PFSK-1 (cell line): ENCODE measurements at regions not wholly inside any gene's neighbourhood (a gene's known extent, or its start where the extent isn't known, plus 50 kb on each side); places are given as distances from the start of the nearest gene placed in this dataset.

ENCODE experiments used
- POLR2AphosphoS5 ChIP-seq: IDR thresholded peaks from 2 replicates; pipeline ENCODE4 v1.6.1; 2012; ENCODE audit warnings: low read depth, mild to moderate bottlenecking, control low read depth, low read length, moderate library complexity
- SIN3A ChIP-seq: IDR thresholded peaks from 2 replicates; pipeline ENCODE4 v1.6.1; 2012; ENCODE audit warnings: mild to moderate bottlenecking, low read length, moderate library complexity, borderline replicate concordance; ENCODE audit not compliant: insufficient read depth
- TF ChIP-seq, protein P1 (sequence below), 2 experiments: IDR thresholded peaks; 2 replicates each; pipeline versions ENCODE4 v1.6.1 to v1.8.0; 2011 to 2012; ENCODE audit warnings: low read depth in 2 of 2, low read length in 2 of 2, control low read depth in 1 of 2, inconsistent platforms in 1 of 2, mild to moderate bottlenecking in 1 of 2, moderate library complexity in 1 of 2; ENCODE audit not compliant: insufficient read depth in 1 of 2

DNA sequence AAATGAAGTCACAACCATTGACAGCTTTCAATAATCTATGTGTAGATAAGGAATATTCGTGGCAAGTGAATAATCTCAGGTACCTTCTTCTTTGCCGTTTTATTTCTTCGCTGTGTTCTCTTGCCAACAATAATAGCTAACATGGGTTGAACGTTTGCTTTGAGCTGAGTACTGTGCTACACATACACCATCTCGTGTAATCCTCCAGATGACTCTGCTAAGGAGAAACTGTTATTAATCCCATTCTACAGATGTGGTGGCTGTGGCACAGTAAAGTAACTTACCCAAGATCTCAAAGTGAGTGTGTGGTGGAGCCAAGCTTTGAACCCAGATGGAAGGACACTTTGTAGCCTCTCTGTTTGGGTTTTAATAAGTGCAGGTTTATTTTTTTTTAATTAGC is 179.7 kb downstream of the C9orf152 start:
- TF ChIP-seq POLR2AphosphoS5: no peak
- TF ChIP-seq SIN3A: no peak
- TF ChIP-seq, protein P1, sequence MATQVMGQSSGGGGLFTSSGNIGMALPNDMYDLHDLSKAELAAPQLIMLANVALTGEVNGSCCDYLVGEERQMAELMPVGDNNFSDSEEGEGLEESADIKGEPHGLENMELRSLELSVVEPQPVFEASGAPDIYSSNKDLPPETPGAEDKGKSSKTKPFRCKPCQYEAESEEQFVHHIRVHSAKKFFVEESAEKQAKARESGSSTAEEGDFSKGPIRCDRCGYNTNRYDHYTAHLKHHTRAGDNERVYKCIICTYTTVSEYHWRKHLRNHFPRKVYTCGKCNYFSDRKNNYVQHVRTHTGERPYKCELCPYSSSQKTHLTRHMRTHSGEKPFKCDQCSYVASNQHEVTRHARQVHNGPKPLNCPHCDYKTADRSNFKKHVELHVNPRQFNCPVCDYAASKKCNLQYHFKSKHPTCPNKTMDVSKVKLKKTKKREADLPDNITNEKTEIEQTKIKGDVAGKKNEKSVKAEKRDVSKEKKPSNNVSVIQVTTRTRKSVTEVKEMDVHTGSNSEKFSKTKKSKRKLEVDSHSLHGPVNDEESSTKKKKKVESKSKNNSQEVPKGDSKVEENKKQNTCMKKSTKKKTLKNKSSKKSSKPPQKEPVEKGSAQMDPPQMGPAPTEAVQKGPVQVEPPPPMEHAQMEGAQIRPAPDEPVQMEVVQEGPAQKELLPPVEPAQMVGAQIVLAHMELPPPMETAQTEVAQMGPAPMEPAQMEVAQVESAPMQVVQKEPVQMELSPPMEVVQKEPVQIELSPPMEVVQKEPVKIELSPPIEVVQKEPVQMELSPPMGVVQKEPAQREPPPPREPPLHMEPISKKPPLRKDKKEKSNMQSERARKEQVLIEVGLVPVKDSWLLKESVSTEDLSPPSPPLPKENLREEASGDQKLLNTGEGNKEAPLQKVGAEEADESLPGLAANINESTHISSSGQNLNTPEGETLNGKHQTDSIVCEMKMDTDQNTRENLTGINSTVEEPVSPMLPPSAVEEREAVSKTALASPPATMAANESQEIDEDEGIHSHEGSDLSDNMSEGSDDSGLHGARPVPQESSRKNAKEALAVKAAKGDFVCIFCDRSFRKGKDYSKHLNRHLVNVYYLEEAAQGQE (IDR thresholded peaks at IDR 0.05; ENCODE audit: insufficient read depth in 1 of 2, low read depth in 2 of 2, low read length in 2 of 2): no peak
